Breast epithelium (tissue), 3 donors: ENCODE measurements at regions not wholly inside any gene's neighbourhood (a gene's known extent, or its start where the extent isn't known, plus 50 kb on each side); places are given as distances from the start of the nearest gene placed in this dataset.

Source experiments
- POLR2A ChIP-seq: fragments of 450-650 bp; IDR thresholded peaks from one replicate; pipeline ENCODE4 v1.6.1; 2016; ENCODE audit warnings: antibody characterized with exemption, mild to moderate bottlenecking, moderate library complexity
- TF ChIP-seq, protein P1 (sequence below), 3 donors: fragments of 450-650 bp; IDR thresholded peaks; one replicate each; pipeline ENCODE4 v1.5.1; 2016 to 2017; ENCODE audit warnings: antibody characterized with exemption in 3 of 3, mild to moderate bottlenecking in 3 of 3, moderate library complexity in 3 of 3

DNA sequence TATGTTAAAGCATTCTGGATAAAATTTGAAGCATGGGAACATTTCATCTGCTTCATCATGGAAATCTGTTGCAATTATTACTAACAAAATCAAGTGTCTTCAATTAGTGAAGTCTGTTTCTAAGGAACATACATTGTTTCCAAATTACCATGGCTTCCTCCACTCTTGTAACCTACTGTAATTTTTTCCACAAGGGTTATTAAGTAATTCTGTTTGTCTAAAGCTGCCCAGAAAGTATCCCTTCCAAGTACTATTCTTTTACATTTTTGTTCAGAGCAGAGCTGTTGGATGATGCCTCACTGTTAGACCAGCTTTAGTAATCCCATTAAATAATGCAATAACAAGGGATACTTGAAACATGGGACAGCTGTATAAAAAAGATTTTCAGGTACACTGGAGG, 483.5 kb upstream of the CD180 start:
- TF ChIP-seq, protein P1, sequence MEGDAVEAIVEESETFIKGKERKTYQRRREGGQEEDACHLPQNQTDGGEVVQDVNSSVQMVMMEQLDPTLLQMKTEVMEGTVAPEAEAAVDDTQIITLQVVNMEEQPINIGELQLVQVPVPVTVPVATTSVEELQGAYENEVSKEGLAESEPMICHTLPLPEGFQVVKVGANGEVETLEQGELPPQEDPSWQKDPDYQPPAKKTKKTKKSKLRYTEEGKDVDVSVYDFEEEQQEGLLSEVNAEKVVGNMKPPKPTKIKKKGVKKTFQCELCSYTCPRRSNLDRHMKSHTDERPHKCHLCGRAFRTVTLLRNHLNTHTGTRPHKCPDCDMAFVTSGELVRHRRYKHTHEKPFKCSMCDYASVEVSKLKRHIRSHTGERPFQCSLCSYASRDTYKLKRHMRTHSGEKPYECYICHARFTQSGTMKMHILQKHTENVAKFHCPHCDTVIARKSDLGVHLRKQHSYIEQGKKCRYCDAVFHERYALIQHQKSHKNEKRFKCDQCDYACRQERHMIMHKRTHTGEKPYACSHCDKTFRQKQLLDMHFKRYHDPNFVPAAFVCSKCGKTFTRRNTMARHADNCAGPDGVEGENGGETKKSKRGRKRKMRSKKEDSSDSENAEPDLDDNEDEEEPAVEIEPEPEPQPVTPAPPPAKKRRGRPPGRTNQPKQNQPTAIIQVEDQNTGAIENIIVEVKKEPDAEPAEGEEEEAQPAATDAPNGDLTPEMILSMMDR (IDR thresholded peaks at IDR 0.05): no peak
- no peak for TF ChIP-seq POLR2A
